ENCODE measurements at regions not wholly inside any gene's neighbourhood (a gene's known extent, or its start where the extent isn't known, plus 50 kb on each side); places are given as distances from the start of the nearest gene placed in this dataset.

- TF ChIP-seq, protein P1, sequence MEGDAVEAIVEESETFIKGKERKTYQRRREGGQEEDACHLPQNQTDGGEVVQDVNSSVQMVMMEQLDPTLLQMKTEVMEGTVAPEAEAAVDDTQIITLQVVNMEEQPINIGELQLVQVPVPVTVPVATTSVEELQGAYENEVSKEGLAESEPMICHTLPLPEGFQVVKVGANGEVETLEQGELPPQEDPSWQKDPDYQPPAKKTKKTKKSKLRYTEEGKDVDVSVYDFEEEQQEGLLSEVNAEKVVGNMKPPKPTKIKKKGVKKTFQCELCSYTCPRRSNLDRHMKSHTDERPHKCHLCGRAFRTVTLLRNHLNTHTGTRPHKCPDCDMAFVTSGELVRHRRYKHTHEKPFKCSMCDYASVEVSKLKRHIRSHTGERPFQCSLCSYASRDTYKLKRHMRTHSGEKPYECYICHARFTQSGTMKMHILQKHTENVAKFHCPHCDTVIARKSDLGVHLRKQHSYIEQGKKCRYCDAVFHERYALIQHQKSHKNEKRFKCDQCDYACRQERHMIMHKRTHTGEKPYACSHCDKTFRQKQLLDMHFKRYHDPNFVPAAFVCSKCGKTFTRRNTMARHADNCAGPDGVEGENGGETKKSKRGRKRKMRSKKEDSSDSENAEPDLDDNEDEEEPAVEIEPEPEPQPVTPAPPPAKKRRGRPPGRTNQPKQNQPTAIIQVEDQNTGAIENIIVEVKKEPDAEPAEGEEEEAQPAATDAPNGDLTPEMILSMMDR (IDR thresholded peaks at IDR 0.05), result no peak
- no peak for TF ChIP-seq POLR2A (IDR thresholded peaks at IDR 0.05)
Measured at GRCh38 chr5:73273379-73274050, 100.5 kb downstream of the TMEM174 start.

Measured in stomach (tissue), 4 donors.